ENCODE measurements at regions not wholly inside any gene's neighbourhood (a gene's known extent, or its start where the extent isn't known, plus 50 kb on each side); places are given as distances from the start of the nearest gene placed in this dataset.

DNA sequence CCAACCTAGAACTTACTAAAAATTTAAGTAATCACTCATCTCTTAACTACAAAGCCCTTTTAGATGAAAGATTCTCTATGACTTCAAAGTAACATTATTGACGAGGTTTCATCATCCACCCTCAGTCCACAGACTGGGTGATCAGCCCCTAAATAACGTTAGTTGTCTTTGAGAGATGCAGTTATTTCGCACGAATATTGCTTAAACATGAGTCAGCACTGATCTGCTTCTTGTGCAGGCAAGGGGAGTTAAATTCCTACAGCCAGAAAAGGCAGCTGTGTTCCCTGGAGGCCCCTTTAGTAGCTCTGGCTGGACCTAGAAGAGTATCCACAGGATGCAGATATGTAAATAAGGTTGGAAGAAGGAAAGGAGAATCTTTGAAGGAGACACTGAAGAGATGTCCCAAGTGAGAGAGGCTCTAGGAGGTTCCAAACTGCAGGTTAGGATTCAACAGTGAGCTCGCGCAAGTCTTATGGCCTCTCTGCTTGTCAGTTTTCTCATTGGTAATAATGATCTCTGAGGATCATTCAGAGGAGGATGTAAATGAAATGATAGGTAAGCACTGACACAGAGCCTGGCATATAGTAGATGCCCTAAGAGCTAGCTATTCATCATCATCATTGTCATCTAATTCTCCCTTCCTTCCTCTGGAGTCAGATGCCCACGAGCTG lies 122.2 kb upstream of the MAN2A1 start:
- ChIA-PET POLR2A (ENCODE audit: partially characterized antibody) (no interaction called here), CTCF (ENCODE audit: partially characterized antibody) (interaction anchor here (1.1 kb wide), 1 partner anchor 9 kb away, joined by 3 read pairs; no protein-coding TSS in a partner anchor)
- Histone ChIP-seq H3K4me3 (ENCODE audit: low read length in 2 of 2) (no peak overlapping the region), H3K36me3 (ENCODE audit: insufficient read depth, low read length) (no peaks in the 10 kb centered on the region), H3K27me3 (ENCODE audit: insufficient read depth, low read length) (no peaks in the 10 kb centered on the region), H3K9me3 (ENCODE audit: control insufficient read depth in 1 of 2, low read length in 2 of 2) (no peaks in the 10 kb centered on the region), H3K27ac (ENCODE audit: low read depth, low read length) (no peak overlapping the region), H3K4me1 (ENCODE audit: insufficient read depth, low read length) (no peaks in the 10 kb centered on the region)
- no peaks in the 10 kb centered on the region for H3K4me1 Mint-ChIP-seq
- no peak overlapping the region for H3K27ac Mint-ChIP-seq
- H3K36me3 Mint-ChIP-seq = no peaks in the 10 kb centered on the region
- peaks cover 0 to 2% (median 0%) of the 10 kb centered on the region in 8 donors for H3K9me3 Mint-ChIP-seq
- no peak overlapping the region for H3K4me3 Mint-ChIP-seq
- H3K27me3 Mint-ChIP-seq = peaks cover 6 to 11% of the 10 kb centered on the region in 2 donors
- no peak for DNase-seq
- intact Hi-C loops (cut with micrococcal nuclease) = no loop called here

DNA sequence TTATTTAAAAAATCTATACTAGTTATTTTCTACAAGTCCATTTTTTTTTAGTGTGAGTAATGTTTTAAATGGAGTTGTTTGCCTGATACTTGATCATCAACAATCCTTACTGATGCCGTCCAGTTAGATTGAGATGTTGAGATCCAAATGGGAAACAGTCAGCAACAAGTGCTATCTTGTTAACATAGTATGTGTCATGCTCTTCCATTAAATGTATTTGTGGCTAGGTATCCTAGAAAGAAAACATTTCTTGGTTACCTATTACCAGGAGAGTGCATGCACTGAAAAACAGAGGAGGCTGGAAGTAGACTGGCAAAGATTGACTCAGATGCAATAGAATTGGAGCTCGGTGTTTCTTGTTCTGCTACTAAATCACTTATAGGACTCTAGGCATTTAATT lies 123.4 kb upstream of the MAN2A1 start:
- Histone ChIP-seq H3K36me3 (ENCODE audit: insufficient read depth, low read length) (no peaks in the 10 kb centered on the region), H3K27ac (ENCODE audit: low read depth, low read length) (no peak overlapping the region), H3K27me3 (ENCODE audit: insufficient read depth, low read length) (no peaks in the 10 kb centered on the region), H3K4me3 (ENCODE audit: low read length in 2 of 2) (no peak overlapping the region), H3K4me1 (ENCODE audit: insufficient read depth, low read length) (no peaks in the 10 kb centered on the region), H3K9me3 (ENCODE audit: control insufficient read depth in 1 of 2, low read length in 2 of 2) (no peaks in the 10 kb centered on the region)
- intact Hi-C loops (cut with micrococcal nuclease) = no loop called here
- no peak overlapping the region for H3K27ac Mint-ChIP-seq
- ChIA-PET POLR2A (ENCODE audit: partially characterized antibody) (no interaction called here), CTCF (ENCODE audit: partially characterized antibody) (interaction anchor here (1.1 kb wide), 1 partner anchor 8 kb away, joined by 3 read pairs; no protein-coding TSS in a partner anchor)
- H3K4me1 Mint-ChIP-seq = no peaks in the 10 kb centered on the region
- peaks cover 0 to 2% (median 0%) of the 10 kb centered on the region in 8 donors for H3K9me3 Mint-ChIP-seq
- no peaks in the 10 kb centered on the region for H3K36me3 Mint-ChIP-seq
- H3K27me3 Mint-ChIP-seq = peaks cover 5 to 10% of the 10 kb centered on the region in 2 donors
- DNase-seq = no peak
- H3K4me3 Mint-ChIP-seq = no peak overlapping the region

DNA sequence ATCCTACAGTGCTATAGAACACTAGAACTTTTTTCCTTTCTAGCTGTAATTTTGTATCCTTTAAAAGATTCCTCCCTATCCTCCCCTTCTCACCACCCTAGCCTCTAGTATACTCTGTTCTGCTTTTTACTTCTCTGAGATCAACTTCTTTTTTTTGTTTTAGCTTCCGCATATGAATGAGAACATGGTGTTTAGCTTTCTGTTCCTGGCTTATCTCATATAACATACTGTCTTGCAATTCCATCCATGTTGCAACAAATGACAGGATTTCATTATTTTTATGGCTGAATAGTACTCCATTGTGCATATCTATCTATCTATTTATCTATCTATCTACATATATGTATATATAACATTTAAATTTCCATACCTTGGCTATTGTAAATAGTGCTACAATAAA lies 126.0 kb upstream of the MAN2A1 start:
- Histone ChIP-seq H3K27me3 (ENCODE audit: insufficient read depth, low read length) (no peaks in the 10 kb centered on the region), H3K4me1 (ENCODE audit: insufficient read depth, low read length) (no peaks in the 10 kb centered on the region), H3K4me3 (ENCODE audit: low read length in 2 of 2) (no peak overlapping the region), H3K27ac (ENCODE audit: low read depth, low read length) (no peak overlapping the region), H3K36me3 (ENCODE audit: insufficient read depth, low read length) (no peaks in the 10 kb centered on the region), H3K9me3 (ENCODE audit: control insufficient read depth in 1 of 2, low read length in 2 of 2) (no peaks in the 10 kb centered on the region)
- peaks cover 3 to 10% of the 10 kb centered on the region in 2 donors for H3K27me3 Mint-ChIP-seq
- no peak for DNase-seq
- ChIA-PET POLR2A (ENCODE audit: partially characterized antibody) (no interaction called here), CTCF (ENCODE audit: partially characterized antibody) (no interaction called here)
- H3K27ac Mint-ChIP-seq = no peak overlapping the region
- intact Hi-C loops (cut with micrococcal nuclease) = no loop called here
- H3K9me3 Mint-ChIP-seq = peaks cover 0 to 2% (median 0%) of the 10 kb centered on the region in 8 donors
- no peak overlapping the region for H3K4me3 Mint-ChIP-seq
- peaks cover under 1 to 5% (median 4%) of the 10 kb centered on the region in 4 donors for H3K4me1 Mint-ChIP-seq
- H3K36me3 Mint-ChIP-seq = no peaks in the 10 kb centered on the region

DNA sequence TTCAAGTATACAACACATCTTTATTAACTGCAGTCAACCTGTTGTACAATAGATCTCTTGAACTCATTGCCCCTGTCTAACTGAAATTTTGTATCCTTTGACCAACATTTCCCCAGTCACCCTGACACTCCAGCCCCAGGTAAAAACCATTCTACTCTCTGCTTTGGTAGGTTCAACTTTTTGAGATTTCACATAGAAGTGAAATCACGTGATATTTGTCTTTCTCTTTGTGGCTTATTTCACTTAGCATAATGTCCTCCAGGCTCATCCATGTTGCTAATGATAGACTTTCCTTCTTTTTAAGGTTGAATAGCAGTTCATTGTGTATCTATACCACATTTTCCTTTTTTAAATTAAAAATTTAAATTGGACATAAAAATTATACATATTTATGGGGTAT lies 126.5 kb upstream of the MAN2A1 start:
- H3K9me3 ChIP-seq (ENCODE audit: control insufficient read depth in 1 of 2, low read length in 2 of 2) = no peaks in the 10 kb centered on the region
- H3K27me3 Mint-ChIP-seq = peaks cover 3 to 10% of the 10 kb centered on the region in 2 donors
- peaks cover 0 to 2% (median 0%) of the 10 kb centered on the region in 8 donors for H3K9me3 Mint-ChIP-seq
- no peak for DNase-seq
- no peak overlapping the region for H3K27ac Mint-ChIP-seq
- H3K27ac ChIP-seq (ENCODE audit: low read depth, low read length) = no peak overlapping the region
- intact Hi-C loops (cut with micrococcal nuclease) = no loop called here
- no peak overlapping the region for H3K4me3 ChIP-seq (ENCODE audit: low read length in 2 of 2)
- CTCF ChIA-PET (ENCODE audit: partially characterized antibody) = no interaction called here
- H3K4me1 ChIP-seq (ENCODE audit: insufficient read depth, low read length) = no peaks in the 10 kb centered on the region
- no peak overlapping the region for H3K4me3 Mint-ChIP-seq
- POLR2A ChIA-PET (ENCODE audit: partially characterized antibody) = no interaction called here
- H3K27me3 ChIP-seq (ENCODE audit: insufficient read depth, low read length) = no peaks in the 10 kb centered on the region
- H3K4me1 Mint-ChIP-seq = peaks cover 6 to 10% (median 9%) of the 10 kb centered on the region in 4 donors
- H3K36me3 ChIP-seq (ENCODE audit: insufficient read depth, low read length) = no peaks in the 10 kb centered on the region
- H3K36me3 Mint-ChIP-seq = no peaks in the 10 kb centered on the region

DNA sequence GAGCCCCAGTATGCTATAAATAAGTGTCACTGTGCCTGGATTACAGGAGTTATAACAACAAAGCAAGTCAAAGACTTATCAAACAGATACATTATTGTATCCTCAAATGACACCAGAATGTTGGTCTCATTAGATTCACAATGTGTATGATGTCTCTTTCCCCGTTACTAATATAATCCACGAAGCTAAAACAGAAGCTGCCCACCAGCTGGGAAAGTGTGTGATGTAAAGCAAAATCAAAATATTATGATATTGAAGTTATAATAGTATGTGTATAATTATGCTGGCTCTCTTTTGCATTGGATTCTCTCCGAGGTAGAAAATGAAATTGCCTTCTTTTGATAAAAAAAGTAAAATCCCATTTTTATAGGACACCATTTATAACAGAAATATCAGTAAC lies 127.3 kb upstream of the MAN2A1 start:
- H3K36me3 Mint-ChIP-seq = no peaks in the 10 kb centered on the region

DNA sequence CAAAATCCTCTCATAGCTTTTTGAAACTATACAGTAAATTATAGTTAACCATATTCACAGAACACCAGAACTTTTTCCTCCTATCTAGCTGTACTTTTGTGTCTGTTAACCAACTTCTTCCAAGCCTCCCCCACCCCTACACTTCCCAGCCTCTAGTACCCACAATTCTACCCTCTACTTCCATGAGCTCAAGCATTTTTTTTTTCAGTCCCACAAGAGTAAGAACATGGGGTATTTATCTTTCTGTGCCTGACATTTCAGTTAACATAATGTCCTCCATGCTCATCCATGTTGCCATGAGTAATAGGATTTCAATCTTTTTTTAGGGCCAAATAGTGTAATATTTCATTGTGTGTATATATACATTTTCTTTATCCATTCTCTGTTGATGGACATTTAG lies 128.3 kb upstream of the MAN2A1 start:
- intact Hi-C loops (cut with micrococcal nuclease) = no loop called here
- no peak overlapping the region for H3K27ac ChIP-seq (ENCODE audit: low read depth, low read length)
- no peaks in the 10 kb centered on the region for H3K36me3 ChIP-seq (ENCODE audit: insufficient read depth, low read length)
- peaks cover 0 to 12% of the 10 kb centered on the region in 2 donors for H3K27me3 Mint-ChIP-seq
- H3K9me3 ChIP-seq (ENCODE audit: control insufficient read depth in 1 of 2, low read length in 2 of 2) = no peaks in the 10 kb centered on the region
- no peaks in the 10 kb centered on the region for H3K4me1 ChIP-seq (ENCODE audit: insufficient read depth, low read length)
- H3K4me3 ChIP-seq (ENCODE audit: low read length in 2 of 2) = no peak overlapping the region
- no peak overlapping the region for H3K4me3 Mint-ChIP-seq
- H3K27me3 ChIP-seq (ENCODE audit: insufficient read depth, low read length) = no peaks in the 10 kb centered on the region
- no peaks in the 10 kb centered on the region for H3K36me3 Mint-ChIP-seq
- DNase-seq = no peak
- H3K4me1 Mint-ChIP-seq = peaks cover 10 to 12% (median 11%) of the 10 kb centered on the region in 4 donors
- peaks cover 0 to 2% (median 0%) of the 10 kb centered on the region in 8 donors for H3K9me3 Mint-ChIP-seq
- H3K27ac Mint-ChIP-seq = no peak overlapping the region
- ChIA-PET CTCF (ENCODE audit: partially characterized antibody) (no interaction called here), POLR2A (ENCODE audit: partially characterized antibody) (no interaction called here)

More for the DNA sequence above, 127.3 kb upstream of the MAN2A1 start:
- H3K9me3 ChIP-seq (ENCODE audit: control insufficient read depth in 1 of 2, low read length in 2 of 2) = no peaks in the 10 kb centered on the region
- CTCF ChIA-PET (ENCODE audit: partially characterized antibody) = no interaction called here
- Mint-ChIP-seq H3K27ac (no peak overlapping the region), H3K4me1 (peaks cover 10 to 12% (median 11%) of the 10 kb centered on the region in 4 donors), H3K9me3 (peaks cover 0 to 2% (median 0%) of the 10 kb centered on the region in 8 donors), H3K4me3 (no peak overlapping the region), H3K27me3 (peaks cover 3 to 12% of the 10 kb centered on the region in 2 donors)
- POLR2A ChIA-PET (ENCODE audit: partially characterized antibody) = no interaction called here
- H3K4me1 ChIP-seq (ENCODE audit: insufficient read depth, low read length) = no peaks in the 10 kb centered on the region
- H3K36me3 ChIP-seq (ENCODE audit: insufficient read depth, low read length) = no peaks in the 10 kb centered on the region
- H3K27me3 ChIP-seq (ENCODE audit: insufficient read depth, low read length) = no peaks in the 10 kb centered on the region
- no peak overlapping the region for H3K4me3 ChIP-seq (ENCODE audit: low read length in 2 of 2)
- intact Hi-C loops (cut with micrococcal nuclease) = no loop called here
- DNase-seq = no peak
- H3K27ac ChIP-seq (ENCODE audit: low read depth, low read length) = no peak overlapping the region

DNA sequence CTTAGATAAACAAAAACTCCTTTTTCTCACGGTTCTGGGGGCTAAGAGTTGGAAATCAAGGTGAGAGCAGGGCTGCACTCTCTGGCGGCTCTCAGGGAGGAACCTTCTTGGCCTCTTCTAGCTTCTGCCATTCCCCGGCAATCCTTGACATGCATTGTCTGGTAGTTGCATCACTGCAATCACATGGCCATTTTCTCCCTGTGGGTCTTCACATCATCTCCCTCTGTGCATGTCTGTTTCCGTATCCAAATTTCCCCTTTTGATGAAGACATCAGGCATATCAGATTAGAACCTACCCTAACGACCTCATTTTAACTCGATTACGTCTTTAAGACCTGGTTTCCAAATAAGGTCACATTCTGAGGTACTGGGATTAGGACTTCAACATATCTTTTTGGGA lies 129.2 kb upstream of the MAN2A1 start:
- no peak overlapping the region for H3K27ac Mint-ChIP-seq
- no peak overlapping the region for H3K4me3 ChIP-seq (ENCODE audit: low read length in 2 of 2)
- H3K27me3 Mint-ChIP-seq = peaks cover 0 to 12% of the 10 kb centered on the region in 2 donors
- POLR2A ChIA-PET (ENCODE audit: partially characterized antibody) = no interaction called here
- no peaks in the 10 kb centered on the region for H3K9me3 ChIP-seq (ENCODE audit: control insufficient read depth in 1 of 2, low read length in 2 of 2)
- H3K4me1 Mint-ChIP-seq = peaks cover 10 to 12% (median 11%) of the 10 kb centered on the region in 4 donors
- H3K36me3 ChIP-seq (ENCODE audit: insufficient read depth, low read length) = no peaks in the 10 kb centered on the region
- intact Hi-C loops (cut with micrococcal nuclease) = no loop called here
- no peaks in the 10 kb centered on the region for H3K4me1 ChIP-seq (ENCODE audit: insufficient read depth, low read length)
- H3K4me3 Mint-ChIP-seq = no peak overlapping the region
- CTCF ChIA-PET (ENCODE audit: partially characterized antibody) = no interaction called here
- DNase-seq = no peak
- H3K27me3 ChIP-seq (ENCODE audit: insufficient read depth, low read length) = no peaks in the 10 kb centered on the region
- no peak overlapping the region for H3K27ac ChIP-seq (ENCODE audit: low read depth, low read length)
- no peaks in the 10 kb centered on the region for H3K36me3 Mint-ChIP-seq
- peaks cover 0 to 2% (median 0%) of the 10 kb centered on the region in 8 donors for H3K9me3 Mint-ChIP-seq

All from CD4-positive, alpha-beta memory T cell (primary cell).